Ovary (tissue), 3 donors: ENCODE measurements at regions not wholly inside any gene's neighbourhood (a gene's known extent, or its start where the extent isn't known, plus 50 kb on each side); places are given as distances from the start of the nearest gene placed in this dataset.

Experiments
- POLR2A ChIP-seq: fragments of 450-650 bp; IDR thresholded peaks from one replicate; pipeline ENCODE4 v1.6.1; 2017; ENCODE audit warnings: antibody characterized with exemption, mild to moderate bottlenecking, moderate library complexity
- TF ChIP-seq, protein P1 (sequence below), 3 donors: fragments of 450-650 bp in 2 of 3; fragments of 200-600 bp in 1 of 3; IDR thresholded peaks; one replicate each; pipeline versions ENCODE4 v1.5.1 to v1.8.0; 2016 to 2022; ENCODE audit warnings: antibody characterized with exemption in 3 of 3, mild to moderate bottlenecking in 1 of 3
- donor health status: DM: no; HTN: no; CAD: no.

DNA sequence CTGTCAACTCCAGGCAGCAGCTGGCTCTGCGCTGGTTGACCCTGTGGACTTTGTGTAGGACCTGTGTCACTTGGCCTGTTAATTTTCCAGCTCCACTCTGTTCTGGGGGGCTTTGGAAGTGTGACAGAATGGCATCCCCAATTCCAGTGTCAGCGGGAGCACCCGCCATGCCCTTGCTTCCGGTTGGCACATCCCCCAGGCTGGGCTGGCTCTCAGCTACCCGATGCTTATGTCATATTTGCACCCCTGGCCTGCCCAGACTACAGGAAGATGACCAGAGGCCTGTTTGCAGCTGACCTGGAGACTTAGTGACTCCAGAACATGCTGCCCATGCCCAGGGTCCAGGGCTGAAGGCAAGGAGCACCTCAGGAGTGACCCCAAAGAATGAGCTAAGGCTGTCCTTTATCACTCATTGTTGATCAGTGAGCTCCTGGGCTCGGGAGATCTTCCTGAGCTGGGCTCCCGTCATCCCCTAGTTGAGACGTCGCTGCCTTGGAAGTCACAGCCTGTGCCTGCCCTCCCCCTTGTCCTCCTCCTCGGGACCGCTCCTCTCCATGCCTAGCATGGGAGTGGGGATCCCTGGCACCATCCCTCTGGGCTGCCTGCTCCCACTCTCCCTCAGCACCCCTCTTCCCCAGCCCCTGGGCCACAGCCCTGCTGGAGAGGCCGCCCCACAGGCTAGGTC, 163.4 kb upstream of the RTL1 start:
- TF ChIP-seq, protein P1, sequence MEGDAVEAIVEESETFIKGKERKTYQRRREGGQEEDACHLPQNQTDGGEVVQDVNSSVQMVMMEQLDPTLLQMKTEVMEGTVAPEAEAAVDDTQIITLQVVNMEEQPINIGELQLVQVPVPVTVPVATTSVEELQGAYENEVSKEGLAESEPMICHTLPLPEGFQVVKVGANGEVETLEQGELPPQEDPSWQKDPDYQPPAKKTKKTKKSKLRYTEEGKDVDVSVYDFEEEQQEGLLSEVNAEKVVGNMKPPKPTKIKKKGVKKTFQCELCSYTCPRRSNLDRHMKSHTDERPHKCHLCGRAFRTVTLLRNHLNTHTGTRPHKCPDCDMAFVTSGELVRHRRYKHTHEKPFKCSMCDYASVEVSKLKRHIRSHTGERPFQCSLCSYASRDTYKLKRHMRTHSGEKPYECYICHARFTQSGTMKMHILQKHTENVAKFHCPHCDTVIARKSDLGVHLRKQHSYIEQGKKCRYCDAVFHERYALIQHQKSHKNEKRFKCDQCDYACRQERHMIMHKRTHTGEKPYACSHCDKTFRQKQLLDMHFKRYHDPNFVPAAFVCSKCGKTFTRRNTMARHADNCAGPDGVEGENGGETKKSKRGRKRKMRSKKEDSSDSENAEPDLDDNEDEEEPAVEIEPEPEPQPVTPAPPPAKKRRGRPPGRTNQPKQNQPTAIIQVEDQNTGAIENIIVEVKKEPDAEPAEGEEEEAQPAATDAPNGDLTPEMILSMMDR (IDR thresholded peaks at IDR 0.05) = no peak
- TF ChIP-seq POLR2A = no peak
